GM12891 (cell line): ENCODE measurements at regions not wholly inside any gene's neighbourhood (a gene's known extent, or its start where the extent isn't known, plus 50 kb on each side); places are given as distances from the start of the nearest gene placed in this dataset.

Source experiments
- DNase-seq: peaks from one replicate; pipeline ENCODE4 v3.0.0; 2011; ENCODE audit warnings: low spot score; ENCODE audit not compliant: insufficient read length
- FAIRE-seq: peaks from 2 replicates; lab custom pipeline; 2011; peaks lifted over from hg19 to GRCh38; lab: Jason Lieb, UNC
- PAX5 ChIP-seq: IDR thresholded peaks from 2 replicates; pipeline ENCODE4 v1.6.1; 2011; ENCODE audit warnings: low read length, moderate library complexity, mild to moderate bottlenecking; ENCODE audit not compliant: insufficient read depth, severe bottlenecking
- POLR2A ChIP-seq: IDR thresholded peaks from 2 replicates; pipeline ENCODE4 v1.6.1; 2011; ENCODE audit warnings: low read depth, low read length, control low read depth
- POLR2AphosphoS5 ChIP-seq: IDR thresholded peaks from 2 replicates; pipeline ENCODE4 v1.6.1; 2011; ENCODE audit warnings: low read depth, low read length, control low read depth
- POU2F2 ChIP-seq: IDR thresholded peaks from 2 replicates; pipeline ENCODE4 v1.6.1; 2011; ENCODE audit warnings: low read depth, mild to moderate bottlenecking, control low read depth, low read length, moderate library complexity
- SPI1 ChIP-seq: IDR thresholded peaks from 2 replicates; pipeline ENCODE4 v1.6.1; 2011; ENCODE audit warnings: low read depth, low read length, control low read depth
- TAF1 ChIP-seq: IDR thresholded peaks from 2 replicates; pipeline ENCODE4 v1.6.1; 2011; ENCODE audit warnings: low read depth, low read length, control low read depth

DNA sequence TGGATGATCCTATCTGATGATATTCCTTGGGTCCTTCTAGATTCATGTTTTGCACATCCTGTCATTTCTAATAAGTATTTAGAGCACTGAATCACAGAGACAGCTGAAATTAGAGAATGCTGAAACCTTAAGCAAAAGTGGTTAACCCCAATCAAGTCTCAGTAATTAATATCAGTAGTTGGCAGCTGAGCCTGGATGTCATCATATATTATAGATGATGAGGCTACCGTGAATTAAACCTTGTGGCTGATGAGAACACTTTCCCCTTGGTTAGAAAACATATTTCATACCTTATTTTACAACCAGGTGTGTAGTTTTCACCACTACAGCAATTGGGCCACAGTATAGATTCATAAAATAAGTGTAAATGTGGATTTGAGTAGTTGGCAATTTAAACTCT lies 499.0 kb downstream of the PDGFC start:
- DNase-seq (no peak), FAIRE-seq (no peak)
- TF ChIP-seq SPI1 (no peak), PAX5 (no peak)

DNA sequence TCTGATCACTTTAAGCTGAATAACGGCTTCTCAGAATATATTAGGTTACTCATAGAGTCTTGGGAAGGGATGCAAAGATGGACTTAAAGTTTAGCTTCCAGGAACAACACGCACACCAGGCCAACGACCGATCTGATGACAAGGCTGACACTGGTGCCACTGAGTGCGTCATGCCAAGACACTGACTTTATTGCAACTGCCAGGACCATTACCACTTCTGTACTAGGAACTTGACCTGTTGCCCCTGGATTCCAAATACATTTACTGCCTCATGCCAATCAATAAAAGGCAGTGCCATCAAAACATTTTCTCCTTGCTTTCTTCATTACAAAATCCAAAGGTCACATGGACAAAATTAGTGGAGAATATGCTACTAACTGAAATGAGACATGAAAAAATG lies 505.9 kb upstream of the CTSO start:
- DNase-seq (no peak), FAIRE-seq (no peak)
- TF ChIP-seq TAF1 (no peak), POLR2A (no peak), SPI1 (no peak), POU2F2 (no peak), POLR2AphosphoS5 (no peak), PAX5 (no peak)

DNA sequence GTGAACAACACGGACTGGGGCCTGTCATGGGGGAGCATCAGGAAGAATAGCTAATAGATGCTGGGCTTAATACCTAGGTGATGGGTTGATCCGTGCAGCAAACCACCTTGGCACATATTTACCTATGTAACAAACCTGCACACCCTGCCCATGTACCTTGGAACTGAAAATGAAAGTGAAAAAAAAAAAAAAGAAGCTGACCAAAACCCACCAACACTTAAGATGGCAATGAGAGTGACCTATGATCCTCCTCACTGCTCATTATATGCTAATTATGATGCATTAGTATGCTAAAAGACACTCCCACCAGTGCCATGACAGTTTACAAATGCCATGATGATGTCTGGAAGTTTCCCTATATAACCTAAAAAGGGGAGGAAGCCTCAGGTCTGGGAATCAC lies 503.2 kb upstream of the CTSO start:
- no peak for DNase-seq
- no peak for FAIRE-seq
- TF ChIP-seq POU2F2, result no peak
- no peak for TF ChIP-seq POLR2AphosphoS5
- TF ChIP-seq PAX5, result no peak
- no peak for TF ChIP-seq POLR2A
- no peak for TF ChIP-seq SPI1
- TF ChIP-seq TAF1, result no peak

DNA sequence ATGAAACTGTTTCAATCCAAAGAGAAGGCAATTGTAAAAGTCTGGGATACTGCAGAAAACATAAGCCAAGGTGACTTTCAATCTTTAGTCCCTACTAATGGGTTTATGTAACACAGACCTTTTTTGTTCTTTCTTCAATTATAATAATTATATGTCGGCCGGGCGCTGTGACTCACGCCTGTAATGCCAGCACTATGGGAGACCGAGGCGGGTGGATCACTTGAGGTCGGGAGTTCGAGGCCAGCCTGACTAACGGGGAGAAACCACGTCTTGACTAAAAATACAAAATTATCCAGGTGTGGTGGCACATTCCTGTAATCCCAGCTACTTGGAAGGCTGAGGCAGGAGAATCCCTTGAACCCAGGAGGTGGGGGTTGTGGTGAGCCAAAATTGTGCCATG lies 489.8 kb upstream of the CTSO start:
- TF ChIP-seq PAX5 (no peak), POLR2A (no peak), POU2F2 (no peak), TAF1 (no peak), POLR2AphosphoS5 (no peak), SPI1 (no peak)
- DNase-seq (no peak), FAIRE-seq (no peak)

DNA sequence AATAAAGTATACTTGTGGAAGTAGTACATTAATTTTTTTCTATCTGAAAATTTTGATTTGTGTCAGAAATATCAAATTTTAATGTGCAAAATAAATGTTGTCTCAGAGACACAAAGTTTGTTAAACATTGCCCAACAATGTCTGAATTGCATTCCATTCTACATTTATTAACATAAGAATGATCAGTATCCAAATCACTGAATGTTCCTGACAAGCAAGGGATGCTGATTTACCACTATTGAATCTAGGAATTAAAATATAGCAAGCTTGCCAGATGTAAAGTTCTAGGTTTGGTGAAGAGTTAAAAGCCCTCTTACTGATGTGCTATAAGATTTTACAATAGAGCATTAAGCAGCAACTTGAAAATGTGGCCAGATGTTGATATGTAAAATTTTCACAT lies 489.2 kb upstream of the CTSO start:
- no peak for FAIRE-seq
- TF ChIP-seq POLR2AphosphoS5 (no peak), PAX5 (no peak), TAF1 (no peak), SPI1 (no peak)
- DNase-seq, result no peak

DNA sequence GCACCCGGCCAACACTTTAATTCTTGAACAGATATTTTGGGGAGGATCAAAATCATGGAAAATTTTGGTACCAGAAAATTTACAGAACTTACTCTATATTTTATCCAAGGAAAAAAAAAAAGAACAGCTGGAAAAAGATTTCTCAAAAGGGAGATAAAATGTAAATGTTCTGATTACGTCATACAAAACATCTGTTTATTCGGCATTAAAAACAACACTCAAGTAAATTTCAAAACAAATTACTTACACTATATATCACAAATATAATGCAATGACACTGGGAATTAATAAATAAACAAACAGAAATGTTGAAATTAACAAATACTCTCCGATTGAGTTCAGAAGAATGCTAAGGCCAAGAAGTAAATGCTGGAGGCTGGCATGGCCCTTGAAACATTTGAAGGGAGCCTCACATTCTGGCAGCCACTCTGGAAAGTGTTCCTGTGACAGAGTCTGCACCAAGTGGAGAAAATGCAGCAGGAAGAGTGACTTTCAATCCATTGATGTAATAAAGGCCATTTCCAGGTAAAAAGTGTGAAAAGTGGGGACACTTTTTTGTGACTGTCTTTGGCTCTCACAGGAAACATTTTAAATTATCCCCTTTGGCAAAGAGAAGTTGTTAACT lies 486.0 kb upstream of the CTSO start:
- DNase-seq, result no peak
- no peak for TF ChIP-seq TAF1
- TF ChIP-seq PAX5, result no peak
- FAIRE-seq, result no peak

DNA sequence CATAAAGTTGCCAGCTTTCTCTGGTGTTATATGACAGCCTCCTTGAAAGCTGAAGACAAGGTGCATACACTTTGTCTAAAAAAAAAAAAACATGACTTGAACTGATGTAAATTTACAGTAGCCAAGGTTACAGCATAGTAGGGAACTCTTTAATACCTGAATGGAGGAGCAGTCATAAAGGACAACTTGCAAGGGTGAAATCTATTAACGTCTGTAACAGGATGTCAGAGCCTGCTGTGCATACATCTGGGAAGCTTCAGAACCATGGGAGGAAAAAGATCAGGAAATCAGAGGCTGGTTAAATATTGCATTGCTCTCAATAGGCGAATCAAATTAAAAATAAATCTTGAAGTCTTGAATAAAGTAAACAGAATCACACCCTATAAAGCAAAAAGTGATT lies 484.0 kb upstream of the CTSO start:
- FAIRE-seq (no peak), DNase-seq (no peak)
- TF ChIP-seq POLR2AphosphoS5, result no peak
- TF ChIP-seq TAF1, result no peak
- TF ChIP-seq SPI1, result no peak
- TF ChIP-seq POLR2A, result no peak
- TF ChIP-seq PAX5, result no peak
- no peak for TF ChIP-seq POU2F2

DNA sequence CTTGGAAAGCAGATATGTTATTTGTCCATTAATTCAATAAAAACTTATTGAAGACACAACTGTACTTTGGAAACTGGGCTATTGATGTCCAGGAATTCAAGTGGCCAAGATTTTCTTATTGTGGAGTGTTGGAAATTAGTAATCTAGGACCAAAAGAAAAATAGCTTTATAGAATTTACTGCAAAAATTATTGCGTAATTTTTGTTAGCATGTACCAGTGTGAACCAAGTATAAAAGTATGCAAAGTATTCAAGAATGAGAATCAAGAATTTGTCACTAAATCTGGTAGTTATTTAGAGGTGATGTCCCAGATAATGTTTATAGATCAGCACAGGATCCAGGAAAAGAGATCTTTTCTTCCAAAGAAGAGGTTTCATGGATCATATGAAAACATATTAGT lies 468.9 kb upstream of the CTSO start:
- no peak for FAIRE-seq
- DNase-seq, result no peak
- TF ChIP-seq SPI1 (no peak), PAX5 (no peak), POLR2AphosphoS5 (no peak), TAF1 (no peak), POU2F2 (no peak), POLR2A (no peak)

DNA sequence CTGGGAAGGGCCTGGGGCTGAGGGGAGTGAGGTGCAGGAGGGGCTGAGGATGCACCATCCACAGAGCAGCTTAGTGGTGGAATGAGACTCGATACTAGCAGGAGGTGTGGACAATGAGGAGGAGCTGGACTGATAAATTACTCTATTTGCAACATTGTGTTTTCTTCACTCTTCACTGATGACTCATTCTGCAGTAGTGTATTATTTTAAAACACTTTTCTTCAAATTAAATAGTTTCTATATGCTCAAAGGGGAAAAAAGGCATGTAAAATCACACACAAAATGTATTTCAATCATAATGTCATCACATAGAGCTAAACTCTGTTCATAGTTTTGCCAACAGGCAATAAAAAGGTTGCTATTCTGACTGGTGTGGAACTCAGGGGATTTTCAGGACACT lies 467.0 kb upstream of the CTSO start:
- FAIRE-seq (no peak), DNase-seq (no peak)
- no peak for TF ChIP-seq PAX5
- no peak for TF ChIP-seq POLR2A
- no peak for TF ChIP-seq POU2F2
- no peak for TF ChIP-seq SPI1
- no peak for TF ChIP-seq TAF1
- TF ChIP-seq POLR2AphosphoS5, result no peak

DNA sequence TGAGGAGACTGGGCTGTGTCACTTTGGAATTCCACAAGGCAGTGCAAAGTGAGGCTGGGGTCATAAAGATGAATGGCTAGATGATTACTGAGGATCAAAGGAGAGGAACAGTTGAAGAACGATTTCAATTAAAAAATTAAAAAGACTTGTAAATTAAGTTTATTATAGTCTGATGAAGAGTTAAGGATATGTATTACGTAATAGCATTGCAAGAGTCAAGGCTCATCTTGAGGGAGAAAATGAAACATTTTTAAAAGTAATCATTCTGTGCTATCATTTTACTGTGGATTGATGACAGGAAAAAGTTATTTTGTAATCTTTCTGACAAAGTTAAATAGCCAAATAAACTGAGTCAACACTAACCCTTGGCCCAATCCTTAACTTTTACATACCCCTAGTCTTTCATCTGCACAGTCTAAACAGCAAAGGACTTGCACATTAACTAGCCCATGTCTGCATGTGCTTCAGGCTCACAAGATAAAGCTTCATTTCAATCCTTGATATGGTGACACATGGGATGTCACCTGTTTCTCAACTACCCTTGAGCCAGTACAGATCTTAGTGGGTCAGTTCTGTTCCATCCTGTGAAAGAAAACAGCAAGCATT lies 465.5 kb upstream of the CTSO start:
- DNase-seq, result no peak
- TF ChIP-seq POLR2AphosphoS5 (no peak), TAF1 (no peak), POLR2A (no peak), POU2F2 (no peak), SPI1 (no peak), PAX5 (no peak)
- no peak for FAIRE-seq

DNA sequence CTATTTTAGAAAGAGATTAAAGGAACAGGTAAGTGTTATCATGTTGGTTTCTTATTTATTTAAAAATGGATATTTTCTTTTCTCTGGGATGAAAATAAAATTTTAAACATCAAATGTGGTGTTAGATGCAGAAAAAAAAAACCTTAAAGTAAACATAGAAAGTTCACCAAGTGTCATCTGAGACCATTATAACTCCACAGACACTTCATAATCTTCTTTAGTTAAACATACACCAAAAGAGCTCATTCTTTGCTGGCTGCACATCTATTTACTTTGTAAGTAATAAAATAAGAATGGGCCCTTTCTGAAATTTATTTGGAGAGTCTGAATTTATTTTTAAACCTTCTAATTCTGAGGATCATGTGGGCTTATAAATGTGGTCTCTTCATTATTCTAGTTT lies 460.7 kb upstream of the CTSO start:
- FAIRE-seq (no peak), DNase-seq (no peak)
- TF ChIP-seq TAF1, result no peak
- no peak for TF ChIP-seq PAX5
- TF ChIP-seq POU2F2, result no peak
- TF ChIP-seq POLR2AphosphoS5, result no peak
- TF ChIP-seq POLR2A, result no peak
- TF ChIP-seq SPI1, result no peak
